Osteoblast (primary cell): ENCODE measurements at regions not wholly inside any gene's neighbourhood (a gene's known extent, or its start where the extent isn't known, plus 50 kb on each side); places are given as distances from the start of the nearest gene placed in this dataset.

Experiments used
- DNase-seq: peaks from one replicate; pipeline ENCODE4 v3.0.0; 2011; ENCODE audit warnings: low spot score, mixed read lengths; ENCODE audit not compliant: insufficient read length; ENCODE audit errors: missing footprints
- H2AFZ ChIP-seq: 2 replicates; pipeline ENCODE4 v1.6.0; 2011; ENCODE audit warnings: mild to moderate bottlenecking, low read length
- H3K27ac ChIP-seq: 2 replicates; pipeline ENCODE4 v1.5.1; 2011; ENCODE audit warnings: mild to moderate bottlenecking, low read depth, low read length, moderate library complexity
- H3K27me3 ChIP-seq: 2 replicates; pipeline ENCODE4 v1.6.0; 2012; ENCODE audit warnings: mild to moderate bottlenecking, control low read depth, inconsistent platforms, low read length, moderate library complexity; ENCODE audit not compliant: insufficient read depth
- H3K36me3 ChIP-seq: 2 replicates; pipeline ENCODE4 v1.5.1; 2011; ENCODE audit warnings: mild to moderate bottlenecking, low read length, control low read depth, moderate library complexity; ENCODE audit not compliant: insufficient read depth
- H3K4me1 ChIP-seq: 2 replicates; pipeline ENCODE4 v1.5.1; 2011; ENCODE audit warnings: mild to moderate bottlenecking, low read length, control low read depth, moderate library complexity; ENCODE audit not compliant: insufficient read depth
- H3K4me2 ChIP-seq: 2 replicates; pipeline ENCODE4 v1.6.0; 2011; ENCODE audit warnings: mild to moderate bottlenecking, low read length; ENCODE audit not compliant: insufficient read depth
- H3K4me3 ChIP-seq: fragments of 200-600 bp; sonication (generic); 3 replicates; pipeline ENCODE4 v1.5.1; 2012; ENCODE audit warnings: mild to moderate bottlenecking, low read length, inconsistent platforms; ENCODE audit not compliant: insufficient read depth
- H3K79me2 ChIP-seq: 2 replicates; pipeline ENCODE4 v1.6.0; 2012; ENCODE audit warnings: mild to moderate bottlenecking, low read length, control low read depth, inconsistent platforms; ENCODE audit not compliant: insufficient read depth
- H3K9me3 ChIP-seq: 2 replicates; pipeline ENCODE4 v1.5.1; 2011; ENCODE audit warnings: low read depth, low read length, control low read depth
- H4K20me1 ChIP-seq: 2 replicates; pipeline ENCODE4 v1.6.0; 2012; ENCODE audit warnings: mild to moderate bottlenecking, low read length, control low read depth; ENCODE audit not compliant: insufficient read depth
- TF ChIP-seq, protein P1 (sequence below): IDR thresholded peaks from 2 replicates; pipeline ENCODE4 v1.5.1; 2011; ENCODE audit warnings: mild to moderate bottlenecking, low read depth, low read length, moderate library complexity; ENCODE audit errors: extremely low read depth

DNA sequence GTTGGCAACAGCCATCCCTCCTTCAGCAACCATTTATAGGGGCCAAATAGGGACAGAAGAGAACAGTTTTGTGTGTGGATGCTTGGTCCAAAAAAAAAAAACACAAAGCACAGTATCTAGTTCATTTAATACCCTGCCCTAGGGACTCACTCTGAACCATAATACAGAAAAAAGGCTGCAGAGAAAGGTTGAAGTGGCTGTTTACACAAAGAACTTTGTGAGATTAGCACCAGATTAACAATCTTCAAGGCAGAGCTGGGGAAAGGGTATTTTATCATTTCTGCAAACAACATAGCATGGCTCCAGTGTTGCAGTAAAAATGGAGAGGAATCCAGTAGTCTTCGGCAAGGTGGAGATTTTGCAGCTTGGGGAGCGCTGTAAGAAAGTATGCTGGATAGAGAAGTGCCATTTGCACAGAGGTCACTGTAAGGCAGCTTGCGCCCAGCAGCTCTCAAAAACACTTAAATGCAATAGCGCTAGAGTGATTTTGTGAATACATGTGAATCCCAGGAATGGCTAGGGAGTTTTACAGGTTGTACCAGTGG is 124.2 kb upstream of the PLEKHA5 start:
- Histone ChIP-seq H3K36me3 (no peaks in the 10 kb centered on the region), H4K20me1 (no peaks in the 10 kb centered on the region), H3K4me3 (no peak overlapping the region), H3K4me1 (no peaks in the 10 kb centered on the region), H3K9me3 (no peaks in the 10 kb centered on the region), H3K27me3 (no peaks in the 10 kb centered on the region), H3K79me2 (no peaks in the 10 kb centered on the region), H3K27ac (no peak overlapping the region), H3K4me2 (no peak overlapping the region), H2AFZ (no peak overlapping the region)
- no peak for DNase-seq
- TF ChIP-seq, protein P1, sequence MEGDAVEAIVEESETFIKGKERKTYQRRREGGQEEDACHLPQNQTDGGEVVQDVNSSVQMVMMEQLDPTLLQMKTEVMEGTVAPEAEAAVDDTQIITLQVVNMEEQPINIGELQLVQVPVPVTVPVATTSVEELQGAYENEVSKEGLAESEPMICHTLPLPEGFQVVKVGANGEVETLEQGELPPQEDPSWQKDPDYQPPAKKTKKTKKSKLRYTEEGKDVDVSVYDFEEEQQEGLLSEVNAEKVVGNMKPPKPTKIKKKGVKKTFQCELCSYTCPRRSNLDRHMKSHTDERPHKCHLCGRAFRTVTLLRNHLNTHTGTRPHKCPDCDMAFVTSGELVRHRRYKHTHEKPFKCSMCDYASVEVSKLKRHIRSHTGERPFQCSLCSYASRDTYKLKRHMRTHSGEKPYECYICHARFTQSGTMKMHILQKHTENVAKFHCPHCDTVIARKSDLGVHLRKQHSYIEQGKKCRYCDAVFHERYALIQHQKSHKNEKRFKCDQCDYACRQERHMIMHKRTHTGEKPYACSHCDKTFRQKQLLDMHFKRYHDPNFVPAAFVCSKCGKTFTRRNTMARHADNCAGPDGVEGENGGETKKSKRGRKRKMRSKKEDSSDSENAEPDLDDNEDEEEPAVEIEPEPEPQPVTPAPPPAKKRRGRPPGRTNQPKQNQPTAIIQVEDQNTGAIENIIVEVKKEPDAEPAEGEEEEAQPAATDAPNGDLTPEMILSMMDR: no peak

DNA sequence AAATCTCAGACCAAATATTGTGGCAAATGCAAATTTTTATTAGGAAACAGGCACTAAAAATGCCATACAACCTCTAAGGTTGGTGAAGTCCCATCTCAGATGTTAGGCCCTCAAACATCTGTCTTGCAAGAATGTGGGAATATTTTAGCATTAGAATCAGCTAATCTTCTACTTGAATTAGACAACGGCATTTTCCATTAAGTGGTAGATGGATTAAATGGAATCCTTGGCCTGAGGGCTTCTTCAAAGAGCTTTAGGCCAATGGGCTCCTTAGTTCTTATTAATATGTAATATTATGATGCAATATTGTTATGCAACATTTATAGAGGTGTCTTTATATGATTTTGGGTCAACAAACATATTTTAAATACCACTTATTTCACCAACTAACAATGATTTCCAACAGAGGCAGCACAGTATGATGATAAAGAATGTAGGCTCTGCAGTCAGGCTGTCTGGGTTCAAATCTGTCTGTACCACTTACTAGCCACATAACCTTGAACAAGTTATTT is 122.9 kb upstream of the PLEKHA5 start:
- H3K4me1 ChIP-seq: no peaks in the 10 kb centered on the region
- no peak overlapping the region for H2AFZ ChIP-seq
- no peaks in the 10 kb centered on the region for H3K79me2 ChIP-seq
- no peak overlapping the region for H3K27ac ChIP-seq
- H3K36me3 ChIP-seq: no peaks in the 10 kb centered on the region
- H3K4me2 ChIP-seq: no peak overlapping the region
- H3K27me3 ChIP-seq: no peaks in the 10 kb centered on the region
- H3K9me3 ChIP-seq: no peaks in the 10 kb centered on the region
- H4K20me1 ChIP-seq: no peaks in the 10 kb centered on the region
- H3K4me3 ChIP-seq: no peak overlapping the region
- TF ChIP-seq, protein P1: no peak
- DNase-seq: no peak

DNA sequence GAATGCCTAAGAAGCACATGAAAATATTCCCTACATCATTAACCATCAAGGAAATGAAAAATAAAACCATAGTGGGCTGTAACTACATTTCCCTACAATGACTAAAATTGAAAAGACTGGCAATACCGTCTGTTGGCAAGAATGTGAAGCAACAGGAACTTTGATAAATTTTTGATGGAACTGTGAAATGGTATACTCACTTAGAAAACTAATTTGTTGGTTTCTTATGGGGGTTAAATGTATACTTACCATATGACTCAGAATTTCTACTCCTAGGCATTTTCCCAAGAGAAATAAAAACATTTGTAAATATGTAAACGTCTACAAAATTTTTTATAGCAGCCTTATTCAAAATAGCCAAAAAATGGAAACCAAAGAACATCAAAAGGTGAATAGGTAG is 121.4 kb upstream of the PLEKHA5 start:
- no peak overlapping the region for H2AFZ ChIP-seq
- no peak overlapping the region for H3K4me3 ChIP-seq
- DNase-seq: no peak
- H3K9me3 ChIP-seq: no peaks in the 10 kb centered on the region
- no peaks in the 10 kb centered on the region for H3K27me3 ChIP-seq
- H3K4me2 ChIP-seq: no peak overlapping the region
- TF ChIP-seq, protein P1: no peak
- H3K36me3 ChIP-seq: no peaks in the 10 kb centered on the region
- no peak overlapping the region for H3K27ac ChIP-seq
- no peaks in the 10 kb centered on the region for H4K20me1 ChIP-seq
- no peaks in the 10 kb centered on the region for H3K79me2 ChIP-seq
- H3K4me1 ChIP-seq: no peaks in the 10 kb centered on the region

DNA sequence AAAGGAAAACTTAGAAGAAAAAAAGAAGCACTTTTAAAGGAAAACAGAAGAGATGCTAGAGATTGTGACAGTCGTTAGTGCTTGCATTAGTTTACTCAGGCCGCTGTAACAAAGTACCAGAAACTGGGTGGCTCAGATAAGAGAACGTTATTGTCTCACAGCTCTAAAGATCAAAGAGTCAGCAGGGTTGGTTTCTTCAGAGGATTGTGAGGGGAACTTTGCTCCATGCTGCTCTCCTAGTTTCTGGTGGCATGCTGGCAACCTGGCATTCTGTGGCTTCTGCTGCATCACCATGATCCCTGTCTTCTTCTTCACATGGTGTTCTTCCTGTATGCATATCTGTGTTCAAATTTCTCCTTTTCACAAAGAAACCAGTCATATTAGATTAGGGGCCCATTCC is 119.4 kb upstream of the PLEKHA5 start:
- Histone ChIP-seq H3K79me2 (no peaks in the 10 kb centered on the region), H3K27me3 (no peaks in the 10 kb centered on the region), H3K4me2 (no peak overlapping the region), H3K4me3 (no peak overlapping the region), H3K9me3 (no peaks in the 10 kb centered on the region), H4K20me1 (no peaks in the 10 kb centered on the region), H2AFZ (no peak overlapping the region), H3K27ac (no peak overlapping the region), H3K36me3 (no peaks in the 10 kb centered on the region), H3K4me1 (no peaks in the 10 kb centered on the region)
- no peak for DNase-seq
- TF ChIP-seq, protein P1: no peak
